ENCODE measurements at regions not wholly inside any gene's neighbourhood (a gene's known extent, or its start where the extent isn't known, plus 50 kb on each side); places are given as distances from the start of the nearest gene placed in this dataset.
"Not testable (repeated sequence)": the region's sequence is repeated elsewhere in the genome, so short reads cannot be mapped to it uniquely, and the experiment has no call there.

DNA sequence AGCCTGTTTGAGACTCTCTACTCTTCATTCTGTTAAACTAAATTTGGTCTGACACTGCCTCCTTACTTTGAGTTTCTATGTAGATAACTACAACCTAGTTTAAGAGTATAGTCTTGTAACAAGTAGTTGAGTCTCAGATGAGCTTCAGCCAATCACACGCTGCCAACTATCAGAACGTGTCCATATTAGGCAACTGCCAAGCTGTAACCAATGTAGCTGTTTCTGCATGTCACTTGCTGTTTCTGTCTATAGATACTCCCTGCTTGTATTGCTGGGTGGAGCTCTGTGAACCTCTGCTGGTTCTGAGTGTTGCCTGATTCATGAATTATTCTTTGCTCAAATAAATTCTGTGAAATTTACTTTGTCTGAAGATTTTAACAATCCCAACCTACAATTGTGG is 452.6 kb upstream of the NR5A2 start:
- no peak for DNase-seq

DNA sequence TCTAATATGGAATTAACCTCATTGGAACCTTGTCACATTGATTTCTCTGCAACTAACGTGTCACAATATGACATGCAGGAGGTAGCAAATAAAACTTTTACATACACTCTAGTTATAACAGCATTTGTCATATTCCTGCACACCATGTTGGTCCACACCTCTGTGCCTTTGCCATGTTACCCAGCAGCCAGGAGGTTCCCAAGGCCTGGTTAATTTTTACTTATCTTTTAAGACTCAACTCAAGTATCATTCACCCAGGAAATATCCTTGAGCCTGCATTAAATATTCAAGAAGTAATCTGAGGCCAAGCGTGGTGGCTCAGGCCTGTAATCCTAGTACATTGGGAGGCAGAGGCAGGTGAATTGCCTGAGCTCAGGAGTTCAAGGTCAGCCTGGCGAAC is 447.2 kb upstream of the NR5A2 start:
- DNase-seq, result no peak

DNA sequence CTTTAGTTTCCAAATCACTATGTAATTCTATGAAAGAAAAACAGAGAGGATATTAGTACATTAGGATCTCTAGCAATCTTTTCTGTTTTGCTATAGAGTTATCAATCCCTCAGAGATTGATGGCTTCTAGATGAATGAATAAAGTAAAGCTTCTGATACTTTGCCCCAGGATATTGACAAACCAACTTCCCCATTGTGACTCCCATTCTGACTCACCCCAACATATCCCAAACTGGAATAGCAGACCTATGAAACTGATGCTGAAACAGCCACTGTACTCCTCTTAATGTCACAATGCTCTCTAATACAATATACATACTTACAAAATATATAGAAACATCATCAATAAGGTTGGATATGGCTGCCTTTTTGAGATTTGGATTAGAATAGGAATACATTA is 442.1 kb upstream of the NR5A2 start:
- DNase-seq, result no peak

DNA sequence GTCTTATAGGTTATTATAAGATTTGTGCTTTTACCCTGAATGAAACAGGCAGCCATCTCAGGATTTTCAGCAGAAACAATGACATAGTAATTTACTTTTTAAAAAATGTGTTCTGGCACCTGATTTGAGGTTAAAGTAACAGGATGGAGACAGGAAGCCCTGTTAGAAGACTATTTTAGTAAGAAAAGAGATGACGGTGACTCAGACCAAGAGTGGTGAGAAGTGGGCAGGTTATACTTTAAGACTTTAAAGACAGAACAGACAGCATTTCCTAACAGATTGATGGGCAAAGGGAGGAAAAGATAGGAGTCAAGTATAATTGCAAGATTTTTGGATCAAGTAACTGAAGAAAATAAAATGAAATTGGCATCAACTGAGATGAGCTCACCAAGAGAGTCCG is 436.8 kb upstream of the NR5A2 start:
- DNase-seq, result no peak

DNA sequence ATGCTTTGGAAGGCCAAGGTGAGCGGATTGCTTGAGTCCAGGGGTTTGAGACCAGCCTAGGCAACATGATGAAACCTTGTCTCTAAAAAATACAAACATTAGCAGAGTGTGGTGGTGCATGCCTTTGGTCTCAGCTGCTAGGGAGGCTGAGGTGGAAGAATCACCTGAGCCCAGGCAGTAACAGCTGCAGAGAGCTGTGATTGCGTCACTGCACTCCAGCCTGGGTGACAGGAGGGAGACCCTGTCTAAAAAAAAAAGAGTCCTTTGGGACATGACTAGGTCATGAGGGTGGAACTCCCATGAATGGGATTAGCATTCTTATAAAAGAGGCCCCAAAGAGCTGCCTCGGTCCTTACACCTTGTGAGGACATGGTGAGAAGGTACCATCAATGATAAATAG is 436.0 kb upstream of the NR5A2 start:
- no peak for DNase-seq

DNA sequence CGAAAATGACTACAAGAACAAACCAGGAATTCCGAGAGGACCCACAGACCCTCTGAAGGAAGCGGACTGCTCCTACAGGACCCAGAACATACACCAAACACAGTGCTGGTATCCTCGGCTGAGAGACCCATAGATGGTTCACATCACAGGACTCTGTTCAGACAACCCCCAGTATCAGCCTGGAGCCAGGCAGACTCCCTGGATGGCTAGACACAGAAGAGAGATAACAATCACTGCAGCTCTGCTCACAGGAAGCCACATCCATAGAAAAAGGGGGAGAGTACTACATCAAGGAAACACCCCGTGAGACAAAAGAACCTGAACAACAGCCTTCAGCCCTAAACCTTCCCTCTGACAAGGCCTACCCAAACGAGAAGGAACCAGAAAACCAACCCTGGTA is 434.0 kb upstream of the NR5A2 start:
- DNase-seq, result no peak

DNA sequence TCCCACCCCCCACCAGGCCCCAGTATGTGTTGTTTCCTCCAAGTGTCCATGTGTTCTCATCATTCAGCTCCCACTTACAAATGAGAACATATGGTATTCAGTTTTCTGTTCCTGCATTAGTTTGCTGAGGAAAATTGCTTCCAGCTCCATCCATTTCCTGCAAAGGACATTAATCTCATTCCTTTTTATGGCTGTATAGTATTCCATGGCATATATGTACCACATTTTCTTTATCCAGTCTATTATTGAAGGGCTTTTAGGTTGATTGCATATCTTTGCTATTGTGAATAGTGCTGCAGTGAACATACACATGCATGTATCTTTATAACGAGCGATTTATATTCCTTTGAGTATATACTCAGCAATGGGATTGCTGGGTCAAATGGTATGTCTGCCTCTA is 431.1 kb upstream of the NR5A2 start:
- DNase-seq, result not testable (repeated sequence)

DNA sequence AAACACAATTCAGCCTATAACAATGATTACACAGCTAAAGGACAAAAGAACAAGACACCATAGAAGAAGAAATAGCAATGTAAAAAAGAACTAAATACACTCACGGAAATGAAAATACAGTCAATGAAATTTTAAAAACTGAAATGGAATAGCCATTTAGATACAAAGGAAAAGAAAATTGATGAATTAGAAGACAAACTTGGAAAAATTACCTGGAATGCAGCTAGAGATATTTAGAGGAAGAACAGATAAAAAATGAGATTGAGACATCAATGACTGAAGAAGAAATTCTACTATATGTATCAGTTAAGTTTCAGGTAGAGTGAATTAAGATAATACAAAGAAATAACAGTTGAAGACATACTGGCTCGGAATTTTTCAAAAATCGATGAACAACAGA is 430.4 kb upstream of the NR5A2 start:
- no peak for DNase-seq

DNA sequence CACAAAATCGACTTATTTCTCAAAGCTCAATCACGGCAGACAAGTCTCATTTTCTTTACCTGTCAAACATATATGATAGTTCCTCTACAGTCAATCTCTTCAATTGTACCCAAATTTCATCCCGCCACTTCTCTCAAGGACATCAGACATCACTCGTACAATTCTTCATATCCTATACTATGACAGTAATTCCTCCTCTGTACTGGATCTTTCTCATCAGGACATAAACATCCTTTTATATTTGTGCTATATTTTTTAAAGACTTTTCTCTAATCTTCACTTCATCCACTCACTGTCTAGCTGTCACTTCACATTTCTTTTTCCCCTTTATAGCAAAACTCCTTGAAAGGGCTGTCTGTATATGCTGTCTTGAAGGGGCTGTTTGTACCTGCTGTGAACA is 419.1 kb upstream of the NR5A2 start:
- no peak for DNase-seq

DNA sequence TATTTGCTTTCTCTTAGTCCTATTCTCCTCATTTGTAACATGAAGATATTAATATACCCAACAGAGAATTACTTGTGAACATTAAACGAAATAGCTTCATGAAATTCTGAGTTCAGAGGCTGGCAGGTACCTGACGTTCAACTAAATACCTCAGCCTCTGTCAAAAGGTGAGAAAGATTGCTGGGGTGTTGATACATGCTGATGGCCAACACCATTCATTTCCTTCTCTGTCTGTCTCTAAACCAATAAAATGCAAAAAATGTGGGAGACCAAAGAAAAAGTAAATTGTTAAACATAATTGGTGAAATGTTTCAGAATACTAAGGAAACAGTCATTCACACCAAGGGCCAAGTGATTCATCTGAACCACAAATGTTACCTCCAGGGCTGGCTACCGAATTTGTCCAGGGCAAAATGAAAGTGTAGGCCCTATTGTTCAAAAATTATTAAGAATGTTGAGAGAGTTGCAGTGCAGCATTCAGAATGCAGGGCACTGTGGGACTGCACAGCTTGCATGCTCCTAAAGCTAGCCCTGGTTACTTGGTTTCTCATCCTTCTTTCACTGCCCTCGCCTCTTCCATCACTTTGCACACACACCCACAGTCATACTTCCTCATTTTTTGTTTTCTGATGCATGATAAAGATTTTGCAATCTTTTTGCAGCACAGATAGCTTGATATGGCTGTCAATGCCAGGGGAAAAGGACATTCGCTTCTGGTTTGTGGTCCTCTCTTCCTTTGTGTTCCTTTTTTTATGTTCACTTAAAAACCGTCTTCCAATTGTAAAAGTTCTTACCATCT is 414.3 kb upstream of the NR5A2 start:
- peak; percentile 66 for DNase-seq

DNA sequence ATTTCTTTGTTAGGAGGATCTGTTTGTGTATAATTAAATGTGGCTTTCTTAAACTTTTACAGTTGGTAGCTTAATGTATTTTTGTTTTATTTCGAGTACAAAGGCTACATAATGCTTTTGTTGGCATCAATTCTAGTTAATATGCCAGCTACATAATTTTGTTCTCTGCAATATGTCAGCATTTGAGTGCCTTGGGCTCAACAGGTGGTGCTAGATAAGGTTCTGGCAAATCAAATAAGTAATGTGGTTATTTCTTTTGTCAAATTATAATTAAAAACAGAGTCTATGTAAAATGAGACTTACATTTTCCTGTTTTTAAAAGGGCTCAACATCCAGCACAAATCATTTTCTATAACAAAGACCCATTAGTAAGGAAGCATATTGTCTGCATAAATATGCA is 410.6 kb upstream of the NR5A2 start:
- DNase-seq, result no peak

DNA sequence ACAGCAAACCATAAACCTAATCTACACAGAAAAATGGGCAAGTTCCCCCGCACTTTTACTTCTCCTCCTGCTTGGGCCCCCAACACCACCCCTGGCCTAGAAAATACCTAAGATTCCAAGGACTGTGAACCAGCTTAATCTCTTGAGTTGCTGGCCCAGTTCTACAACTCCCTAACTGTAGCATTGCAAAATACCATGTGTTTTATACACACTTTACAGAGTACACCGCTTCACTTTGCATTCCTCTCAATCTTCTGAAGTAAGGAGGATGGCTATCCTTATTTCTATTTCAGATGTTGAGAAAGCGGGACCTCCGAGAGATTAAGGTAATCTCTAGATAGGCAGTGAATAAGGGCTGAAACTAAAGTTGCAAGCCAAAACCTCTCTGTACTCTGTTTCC is 408.3 kb upstream of the NR5A2 start:
- DNase-seq, result peak; percentile 66

DNA sequence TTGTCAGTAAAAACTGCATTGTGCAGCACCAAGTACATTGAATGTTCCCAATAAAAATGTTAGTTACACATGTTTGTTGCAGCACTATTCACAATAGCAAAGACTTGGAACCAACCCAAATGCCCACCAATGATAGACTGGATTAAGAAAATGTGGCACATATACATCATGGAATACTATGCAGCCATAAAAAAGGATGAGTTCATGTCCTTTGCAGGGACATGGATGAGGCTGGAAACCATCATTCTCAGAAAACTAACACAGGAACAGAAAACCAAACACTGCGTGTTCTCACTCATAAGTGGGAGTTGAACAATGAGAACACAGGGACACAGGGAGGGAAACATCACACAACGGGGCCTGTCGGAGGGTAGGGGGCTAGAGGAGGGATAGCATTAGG is 401.3 kb upstream of the NR5A2 start:
- not testable (repeated sequence) for DNase-seq

DNA sequence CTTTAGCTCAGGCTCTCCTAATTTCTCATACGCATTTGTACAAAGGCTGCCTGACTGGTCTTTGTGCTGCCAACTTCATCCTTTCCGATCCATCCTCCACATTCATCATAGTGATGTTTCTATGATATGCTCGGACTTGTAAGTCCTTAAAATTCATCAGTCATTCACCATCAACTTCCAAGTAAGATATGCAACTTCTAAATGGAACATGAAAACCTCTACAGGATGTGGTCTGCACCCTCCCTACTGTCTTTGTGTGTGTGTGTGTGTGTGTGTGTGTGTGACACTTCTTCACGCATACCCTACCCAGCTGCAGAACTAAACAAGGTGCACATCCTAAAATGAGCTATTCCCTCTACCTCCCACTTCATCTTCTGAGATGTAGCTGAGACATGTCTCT is 397.9 kb upstream of the NR5A2 start:
- DNase-seq, result no peak

DNA sequence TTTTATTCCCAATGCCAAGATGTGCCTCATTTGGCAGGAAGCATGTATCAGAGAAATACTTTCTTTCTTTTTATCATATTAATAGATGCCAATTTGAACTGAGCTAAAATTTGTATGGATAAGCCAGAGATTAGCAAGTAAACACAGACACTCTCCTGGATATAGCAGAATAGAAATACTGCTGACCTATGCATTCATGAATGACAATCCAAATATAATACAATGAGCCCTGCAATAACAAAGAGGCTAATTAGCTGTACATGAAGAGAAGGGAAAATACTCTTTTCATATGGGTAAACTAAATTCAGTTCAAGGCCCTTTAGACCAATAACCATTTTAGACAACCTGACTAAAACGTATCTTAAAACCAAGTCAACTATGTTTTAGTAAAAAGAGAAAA is 388.1 kb upstream of the NR5A2 start:
- DNase-seq, result no peak

DNA sequence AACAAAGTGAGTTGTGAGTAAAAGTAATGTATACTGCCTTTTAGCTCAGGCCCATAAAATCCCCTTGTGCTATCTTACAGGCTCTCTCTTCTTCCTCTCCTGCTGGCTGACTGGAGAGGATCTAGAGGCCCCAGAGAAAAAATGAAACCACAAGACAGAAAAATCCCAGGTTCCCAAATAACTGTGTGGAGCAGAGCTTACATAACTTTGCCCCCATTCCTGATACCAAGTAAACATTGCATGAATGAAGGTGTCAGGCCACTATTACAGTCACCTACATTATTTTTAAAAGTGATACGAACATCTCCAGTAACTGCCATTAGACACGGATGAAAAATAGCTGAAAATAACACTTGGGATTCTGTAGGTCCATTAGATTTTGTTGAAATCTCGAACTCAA is 386.0 kb upstream of the NR5A2 start:
- no peak for DNase-seq

DNA sequence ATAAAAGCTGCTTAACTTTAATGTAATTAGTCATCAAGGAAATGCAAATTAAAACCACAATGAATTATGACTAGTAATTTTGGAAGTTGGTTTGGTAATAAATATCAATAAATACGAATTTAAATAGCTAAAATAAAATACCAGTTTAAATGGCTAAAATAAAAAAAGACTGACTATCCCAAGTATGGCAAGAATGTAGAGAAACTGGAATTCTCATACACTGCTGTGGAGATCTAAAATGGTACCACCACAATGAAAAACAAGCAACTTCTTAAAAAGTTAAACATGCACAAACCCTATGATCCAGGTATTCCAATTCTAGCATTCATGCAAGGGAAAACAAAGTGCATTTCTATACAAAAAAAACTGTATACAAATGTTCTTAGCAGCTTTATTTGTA is 382.6 kb upstream of the NR5A2 start:
- DNase-seq, result no peak

DNA sequence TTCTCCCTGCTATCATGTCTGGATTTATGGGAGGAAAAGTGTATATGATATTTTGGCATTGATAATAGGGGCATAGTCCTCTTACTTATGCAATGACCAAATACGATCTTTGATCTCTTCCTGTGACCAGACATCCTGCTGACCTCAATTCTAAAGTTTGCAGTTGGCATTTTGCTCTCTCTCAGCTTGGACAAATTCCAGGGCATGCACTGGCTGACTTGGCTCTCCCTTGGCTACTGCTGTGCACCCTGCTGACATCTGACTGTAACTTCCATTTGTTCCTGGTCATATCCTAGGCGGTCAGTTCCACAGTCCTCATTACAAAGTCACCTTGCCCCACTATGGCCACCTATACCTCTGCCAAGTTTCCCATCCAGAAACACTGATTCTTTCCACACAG is 380.7 kb upstream of the NR5A2 start:
- DNase-seq, result peak; percentile 8

DNA sequence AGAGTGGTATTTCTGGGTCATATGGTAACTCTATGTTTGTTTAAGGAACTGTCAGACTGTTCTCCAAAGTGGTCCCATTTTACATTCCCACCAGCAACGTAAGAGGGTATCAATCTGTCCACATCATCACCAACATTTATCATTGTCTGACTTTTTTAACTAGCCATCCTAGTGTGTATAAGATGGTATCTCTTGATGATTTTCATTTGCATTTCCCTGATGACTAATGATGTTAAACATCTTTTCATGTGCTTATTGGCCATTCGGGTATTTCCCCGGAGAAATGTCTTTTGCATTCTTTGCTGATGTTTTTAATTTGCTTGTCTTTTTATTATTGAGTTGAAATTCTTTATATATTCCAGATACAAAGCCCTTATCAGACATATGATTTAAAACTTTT is 370.1 kb upstream of the NR5A2 start:
- DNase-seq, result no peak

DNA sequence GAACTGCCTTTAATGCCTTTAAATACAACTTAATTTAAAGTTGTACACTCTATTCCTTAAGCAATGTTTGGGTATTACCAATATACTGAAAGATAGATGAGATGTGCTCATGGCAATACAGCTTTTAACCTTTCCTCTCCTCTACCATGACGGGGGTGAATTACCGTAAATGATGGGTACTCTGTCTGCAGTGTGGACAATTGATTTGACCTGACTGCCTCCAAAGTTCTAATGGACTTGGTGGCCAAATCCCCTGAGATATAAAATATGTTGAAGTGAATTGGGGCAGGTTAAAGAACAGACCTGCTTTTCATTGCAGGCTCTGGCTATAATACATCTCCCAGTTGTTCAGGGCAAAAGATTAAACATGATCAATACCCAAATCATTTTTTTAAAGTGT is 367.4 kb upstream of the NR5A2 start:
- no peak for DNase-seq

DNA sequence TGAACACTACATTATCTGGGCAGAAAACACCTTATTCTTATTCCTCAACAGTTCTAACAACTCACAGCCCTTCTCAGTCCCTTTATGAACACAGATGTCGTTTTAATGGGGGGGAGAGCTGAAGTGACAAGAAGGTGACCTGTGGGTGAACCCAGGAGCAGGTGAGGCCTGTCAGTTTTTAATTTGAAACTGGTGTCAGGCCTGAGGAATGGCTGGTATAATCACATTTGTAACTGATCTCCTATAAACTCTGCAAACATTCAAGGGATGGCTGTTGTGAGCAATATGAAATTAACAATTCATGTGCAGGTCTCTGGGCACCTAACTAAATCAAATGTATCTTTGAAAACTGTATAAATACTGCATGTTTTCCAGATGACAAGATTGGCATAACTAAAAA is 362.1 kb upstream of the NR5A2 start:
- no peak for DNase-seq

DNA sequence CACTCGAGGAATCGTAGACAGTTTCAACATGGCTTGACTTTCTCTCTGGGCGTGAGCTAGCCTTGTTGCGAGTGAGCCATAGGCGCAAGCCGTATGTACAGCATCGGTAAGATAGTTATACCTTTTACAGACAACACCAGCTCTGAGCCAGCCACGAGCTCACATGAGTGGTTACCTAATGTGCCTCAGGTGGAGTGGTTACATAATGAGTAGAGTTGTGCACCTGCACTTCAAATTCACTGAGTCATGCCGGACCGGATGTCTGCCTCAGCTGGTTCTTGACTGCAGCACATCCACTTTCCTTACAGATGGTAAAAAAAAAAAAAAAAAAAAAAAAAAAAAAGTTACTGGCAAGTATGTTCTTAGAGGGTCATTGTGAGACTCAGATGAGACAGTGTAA is 360.4 kb upstream of the NR5A2 start:
- no peak for DNase-seq

DNA sequence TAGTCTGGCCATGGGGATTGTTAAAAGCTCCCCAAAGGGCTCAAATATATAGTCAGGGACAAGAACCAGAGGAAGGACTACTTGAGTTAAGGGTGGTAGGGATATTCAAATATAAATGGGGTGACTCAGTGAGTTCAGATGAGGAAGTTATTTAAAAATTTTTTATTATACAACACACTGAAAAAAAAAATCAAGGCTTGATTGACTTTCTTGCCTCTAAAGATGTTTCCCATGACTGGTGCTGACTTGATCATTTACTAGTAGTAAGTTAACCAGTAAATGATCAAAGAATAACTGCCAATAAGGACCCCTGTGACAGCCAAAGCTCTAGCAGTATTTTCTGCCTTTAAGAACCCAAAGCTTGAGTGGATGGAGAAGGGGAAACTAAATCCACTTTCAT is 357.6 kb upstream of the NR5A2 start:
- no peak for DNase-seq

DNA sequence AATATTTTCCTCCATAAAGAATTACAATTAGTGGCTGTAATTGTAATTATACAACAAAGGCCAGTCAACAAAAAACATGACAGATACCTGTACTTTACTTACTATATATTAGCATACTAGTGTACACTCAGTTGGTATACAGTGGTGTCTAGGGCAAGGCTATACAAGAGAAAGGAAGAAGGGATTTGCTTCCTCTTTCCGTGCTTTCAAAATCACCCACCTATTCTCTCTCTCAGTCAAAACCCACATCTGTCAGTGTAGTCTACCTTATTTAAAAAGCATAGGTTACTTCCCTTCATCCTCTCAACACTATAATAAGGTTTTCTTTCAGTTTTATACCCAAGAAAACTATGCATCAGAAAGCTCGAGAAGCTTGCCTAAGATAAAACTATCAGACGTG is 355.8 kb upstream of the NR5A2 start:
- no peak for DNase-seq

DNA sequence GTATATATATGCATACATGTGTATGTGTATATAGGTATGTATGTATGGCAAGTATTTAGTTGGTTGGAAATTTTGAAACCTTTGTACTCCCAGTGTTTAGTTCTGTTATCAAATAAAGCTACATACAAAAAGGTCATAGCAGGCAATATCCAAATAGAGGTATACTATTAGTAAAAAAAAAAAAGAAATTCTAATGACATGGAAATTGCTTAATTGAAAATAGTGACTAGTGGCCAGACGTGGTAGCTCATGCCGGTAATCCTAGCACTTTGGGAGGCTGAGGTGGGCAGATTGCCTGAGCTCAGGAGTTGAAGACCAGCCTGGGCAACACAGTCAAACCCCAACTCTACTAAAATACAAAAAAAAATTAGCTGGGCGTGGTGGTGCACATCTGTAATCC is 351.6 kb upstream of the NR5A2 start:
- DNase-seq, result no peak

DNA sequence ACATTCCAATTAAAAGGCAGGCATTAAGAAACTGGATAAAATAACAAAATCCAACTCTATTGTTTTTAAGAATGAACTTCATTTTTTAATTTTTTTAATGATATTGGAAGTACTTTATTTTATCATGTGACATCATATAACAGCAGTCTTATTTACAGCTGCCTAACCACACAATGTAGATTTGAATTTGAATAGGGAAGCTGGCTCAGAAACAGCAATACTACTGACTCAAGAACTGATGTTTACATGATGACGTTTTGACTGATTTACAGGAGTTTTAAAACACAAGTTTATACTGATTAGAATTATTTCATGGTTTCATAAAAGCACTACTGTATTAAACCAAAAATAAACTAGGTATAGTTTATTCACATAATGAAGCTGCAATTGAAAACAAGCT is 348.7 kb upstream of the NR5A2 start:
- no peak for DNase-seq

All from NCI-H226 (cell line).